CD4-positive, alpha-beta T cell treated with Interleukin-15 for 4 hours (primary cell): ENCODE measurements at regions not wholly inside any gene's neighbourhood (a gene's known extent, or its start where the extent isn't known, plus 50 kb on each side); places are given as distances from the start of the nearest gene placed in this dataset.
"Not testable (repeated sequence)": the region's sequence is repeated elsewhere in the genome, so short reads cannot be mapped to it uniquely, and the experiment has no call there.

Experiments used
- DNase-seq: peaks from one replicate; pipeline ENCODE4 v3.0.0-alpha.2; 2020; ENCODE audit warnings: low spot score

DNA sequence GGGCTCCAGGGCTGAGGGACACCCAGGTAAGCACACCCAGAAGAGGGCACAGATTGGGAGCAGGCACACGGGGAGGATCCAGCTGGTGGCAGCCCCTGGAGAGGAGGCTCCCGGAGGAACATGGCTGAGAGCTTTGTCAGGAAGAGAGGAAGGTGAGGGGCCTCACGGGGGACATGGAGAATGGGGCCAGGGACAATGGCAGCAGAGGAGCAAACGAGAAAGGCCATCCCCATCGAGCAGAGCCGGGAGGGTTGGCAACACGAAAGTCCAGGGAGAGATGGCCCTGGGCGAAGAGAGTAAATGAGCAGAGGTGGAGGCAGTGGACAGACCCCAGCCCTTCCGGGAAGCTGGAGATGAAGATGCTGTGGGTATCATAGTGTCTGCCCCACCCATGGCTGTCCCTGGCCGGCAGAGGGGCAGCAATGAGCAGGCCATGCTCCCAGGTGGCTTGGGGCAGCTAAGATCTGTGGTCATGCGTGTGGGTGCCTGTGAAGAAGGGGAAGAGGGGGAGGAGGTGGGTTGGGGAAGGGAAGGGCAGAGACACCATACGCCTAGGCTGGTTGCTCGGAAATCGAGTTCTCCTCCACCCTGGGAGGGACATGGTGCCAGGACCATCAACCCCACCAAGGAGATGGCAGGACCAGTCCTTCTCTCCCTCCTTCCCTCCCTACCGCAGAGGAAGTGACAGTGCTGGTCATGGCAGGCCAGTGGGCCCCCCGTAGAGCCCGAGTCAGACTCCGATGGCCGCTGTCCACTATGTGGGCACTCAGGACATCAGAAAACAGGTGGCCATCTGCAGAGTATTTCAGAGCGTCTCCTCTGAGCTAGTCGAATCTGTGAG lies 191.7 kb downstream of the NDUFA10 start:
- DNase-seq, result no peak

DNA sequence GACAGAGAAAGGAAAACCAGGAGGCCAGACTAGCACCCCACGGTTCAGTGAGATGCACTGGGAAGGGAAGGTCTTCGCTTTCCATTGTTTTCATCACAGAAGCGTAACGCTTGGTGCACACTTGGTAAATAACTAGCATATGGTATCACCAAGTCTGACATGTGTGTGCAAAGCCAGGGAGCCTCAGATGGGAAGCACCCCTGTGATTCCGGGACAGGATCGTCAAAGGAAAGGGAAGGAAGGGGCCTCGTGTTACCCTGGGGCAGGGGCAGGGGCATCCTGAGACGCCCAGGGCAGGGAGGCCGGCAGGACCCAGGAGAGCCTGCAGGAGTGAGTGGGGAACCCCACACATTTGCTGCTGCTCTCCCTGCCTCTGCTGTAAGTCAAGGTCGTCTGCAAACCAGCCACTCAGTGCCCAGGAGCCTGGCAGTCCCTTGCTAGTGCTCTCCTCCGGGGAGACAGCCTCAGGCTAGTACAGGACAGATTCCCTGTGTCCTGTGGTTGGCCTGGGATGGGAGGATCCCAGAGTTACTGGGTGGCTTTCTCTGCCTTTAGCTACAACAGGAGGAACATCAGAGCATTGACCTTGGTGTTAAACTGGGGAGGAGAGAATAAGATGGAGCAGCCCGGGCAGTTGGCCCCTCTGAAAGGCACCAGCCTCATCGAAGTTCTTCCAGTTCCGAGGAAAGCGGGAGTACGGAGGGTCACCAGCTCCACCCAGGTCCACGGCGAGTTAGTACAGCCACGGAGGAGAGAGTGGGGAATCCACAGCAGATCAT lies 192.5 kb downstream of the NDUFA10 start:
- no peak for DNase-seq

DNA sequence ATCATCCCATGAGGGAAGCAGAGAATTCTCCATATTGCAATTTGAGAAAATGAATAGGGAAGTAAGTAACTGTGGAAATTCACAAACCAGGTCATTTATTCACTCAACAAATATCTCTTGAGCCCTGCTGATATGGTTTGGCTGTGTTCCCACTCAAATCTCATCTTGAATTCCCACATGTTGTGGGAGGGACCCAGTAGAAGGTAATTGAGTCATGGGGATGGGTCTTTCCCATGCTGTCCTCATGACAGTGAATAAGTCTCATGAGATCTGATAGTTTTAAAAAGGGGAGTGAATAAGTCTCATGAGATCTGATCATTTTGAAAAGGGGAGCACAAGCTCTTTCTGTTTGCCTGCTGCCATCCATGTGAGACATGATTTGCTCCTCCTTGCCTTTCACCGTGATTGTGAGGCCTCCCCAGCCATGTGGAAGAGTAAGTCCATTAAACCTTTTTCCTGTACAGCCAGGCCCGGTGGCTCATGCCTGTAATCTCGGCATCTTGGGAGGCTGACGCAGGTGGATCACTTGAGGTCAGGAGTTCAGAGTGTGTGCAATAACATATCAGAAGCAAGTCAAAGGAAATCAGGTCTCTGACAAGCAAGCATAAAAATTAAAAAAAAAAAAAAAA lies 193.2 kb downstream of the NDUFA10 start:
- DNase-seq, result no peak

- DNase-seq, result no peak
These were observed 194.0 kb downstream of the NDUFA10 start for GRCh38 chr2:239831001-239831731.

- no peak for DNase-seq
These were observed 194.8 kb downstream of the NDUFA10 start for GRCh38 chr2:239830121-239831000.

GRCh38 chr2:239829326-239829725 lies 195.8 kb downstream of the NDUFA10 start:
- DNase-seq, result no peak

GRCh38 chr2:239828973-239829275 lies 196.2 kb downstream of the NDUFA10 start:
- DNase-seq, result not testable (repeated sequence)

DNA sequence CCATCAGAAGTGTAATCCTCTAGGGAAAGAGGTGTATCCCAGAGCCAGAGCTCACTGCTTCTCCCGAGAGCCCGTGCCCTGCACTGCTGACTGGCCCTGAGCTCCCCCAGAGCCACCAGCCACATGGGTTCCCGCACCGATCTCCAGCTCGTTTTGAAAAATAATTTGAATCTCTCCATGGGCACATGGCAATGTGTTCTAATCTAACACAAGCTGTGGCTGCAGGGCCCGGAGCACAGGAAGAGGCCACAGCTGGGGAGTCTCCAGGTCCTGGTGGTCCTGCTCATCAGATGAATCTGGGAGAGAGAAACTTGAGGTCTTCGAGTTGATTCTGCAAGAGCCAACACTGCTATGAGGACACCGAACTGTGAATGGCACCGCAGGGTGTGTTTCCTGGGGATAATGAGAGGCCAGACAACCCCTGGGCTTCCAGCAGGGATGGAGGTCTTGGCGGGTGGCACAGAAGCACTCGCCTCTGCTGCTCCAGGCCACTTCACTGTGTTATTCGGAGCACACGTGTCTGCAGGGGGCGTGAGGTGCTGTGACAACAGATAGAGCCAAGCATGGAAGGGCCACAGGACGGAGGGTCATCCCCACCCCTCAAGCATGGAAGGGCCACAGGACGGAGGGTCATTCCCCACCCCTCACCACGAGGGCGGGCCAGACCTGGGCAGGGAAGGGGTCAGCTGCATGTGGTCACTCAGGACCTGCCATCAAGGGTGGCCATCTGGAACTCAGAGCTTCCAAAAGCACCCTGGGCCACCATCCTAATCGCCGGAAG lies 196.8 kb downstream of the NDUFA10 start:
- no peak for DNase-seq

- DNase-seq, result no peak
These were observed 197.6 kb downstream of the NDUFA10 start for GRCh38 chr2:239827523-239827890.

GRCh38 chr2:239826786-239827522 lies 198.2 kb downstream of the NDUFA10 start:
- no peak for DNase-seq

GRCh38 chr2:239826376-239826775 lies 198.8 kb downstream of the NDUFA10 start:
- DNase-seq, result no peak

DNA sequence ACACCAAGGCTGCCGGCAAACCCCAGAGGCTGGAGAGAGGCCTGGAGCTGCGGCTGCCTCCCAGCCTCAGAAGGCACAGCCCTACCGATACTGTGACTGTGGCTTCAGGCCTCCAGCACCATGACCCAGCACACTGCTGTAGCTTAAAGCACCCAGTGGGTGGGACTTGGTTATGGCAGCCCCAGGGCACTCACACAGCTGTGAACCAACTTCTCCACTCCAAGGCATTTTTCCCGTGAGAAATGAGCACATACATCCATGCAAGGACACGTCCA lies 199.5 kb downstream of the NDUFA10 start:
- no peak for DNase-seq

- DNase-seq, result no peak
These were observed 200.1 kb downstream of the NDUFA10 start for GRCh38 chr2:239824866-239825704.

DNA sequence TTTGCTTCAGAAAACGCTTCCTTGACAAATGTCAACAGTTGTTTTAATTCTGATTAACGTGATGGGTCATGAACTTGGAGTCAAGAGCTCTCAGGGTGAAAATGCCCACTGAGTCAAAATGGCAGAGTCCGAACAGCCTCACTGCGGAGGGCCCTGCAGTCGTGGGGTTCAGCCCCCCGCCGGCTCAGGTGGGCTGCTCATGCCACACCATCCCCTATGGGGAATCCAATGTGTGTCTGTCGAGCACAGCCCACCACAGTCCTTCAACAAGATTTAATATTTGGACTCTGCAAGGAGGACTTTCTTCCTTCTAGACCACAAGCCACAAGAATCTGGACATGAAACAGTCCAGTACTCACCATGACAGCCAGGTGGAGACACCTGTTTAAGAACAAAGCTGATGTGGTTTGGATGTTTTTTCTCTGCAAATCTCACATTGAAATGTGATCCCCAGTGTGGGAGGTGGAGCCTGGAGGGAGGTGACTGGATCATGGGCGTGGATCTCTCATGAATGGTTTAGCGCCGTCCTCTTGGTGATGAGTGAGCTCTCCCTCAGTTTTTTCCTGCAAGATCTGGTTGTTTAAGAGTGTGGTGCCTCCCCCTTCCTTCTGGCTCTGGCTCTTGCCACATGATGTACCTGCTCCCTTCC lies 201.0 kb downstream of the NDUFA10 start:
- no peak for DNase-seq

- no peak for DNase-seq
These were observed 202.9 kb downstream of the NDUFA10 start for GRCh38 chr2:239822146-239822831.

- no peak for DNase-seq
These were observed 203.5 kb downstream of the NDUFA10 start for GRCh38 chr2:239821694-239822075.

GRCh38 chr2:239820836-239821693 lies 204.1 kb downstream of the NDUFA10 start:
- no peak for DNase-seq
